ENCODE measurements at regions not wholly inside any gene's neighbourhood (a gene's known extent, or its start where the extent isn't known, plus 50 kb on each side); places are given as distances from the start of the nearest gene placed in this dataset.
"Not testable (repeated sequence)": the region's sequence is repeated elsewhere in the genome, so short reads cannot be mapped to it uniquely, and the experiment has no call there.

DNA sequence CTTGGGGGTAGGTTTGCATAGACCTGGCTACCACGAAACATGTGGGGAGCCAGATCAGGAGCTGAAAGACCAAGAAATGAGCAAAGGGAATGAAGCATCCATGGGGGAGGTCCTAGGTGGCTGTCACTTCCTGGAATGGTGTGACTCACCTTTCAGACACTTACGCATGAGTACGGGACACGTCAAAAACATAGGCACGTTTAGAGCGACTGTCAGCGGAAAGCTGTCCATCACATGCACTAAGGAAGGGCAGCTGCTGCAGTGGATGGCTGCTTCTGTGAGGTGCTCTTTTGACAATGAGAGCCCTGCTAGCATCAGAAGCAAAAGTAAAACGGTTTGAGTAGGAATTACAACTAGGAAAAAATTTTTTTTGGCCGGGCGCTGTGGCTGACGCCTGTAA is 244.6 kb upstream of the CCDC54 start:
- DNase-seq (ENCODE audit: low read depth in 2 of 2), result no peak

DNA sequence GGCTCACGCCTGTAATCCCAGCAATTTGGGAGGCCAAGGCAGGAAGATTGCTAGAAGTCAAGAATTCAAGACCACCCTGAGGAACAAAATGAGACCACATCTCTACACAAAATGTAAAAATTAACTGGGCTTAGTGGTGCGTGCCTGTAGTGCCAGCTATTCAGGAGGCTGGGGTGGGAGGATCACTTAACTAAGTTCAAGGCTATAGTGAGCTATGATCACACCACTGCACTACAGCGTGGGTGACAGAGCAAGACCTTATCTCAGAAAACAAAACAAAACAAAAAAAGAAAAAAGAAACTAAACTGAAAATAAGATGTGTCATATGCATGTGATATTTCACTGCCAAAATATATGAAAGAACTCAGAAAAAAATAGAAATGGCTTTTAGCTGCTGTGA is 243.3 kb upstream of the CCDC54 start:
- no peak for DNase-seq (ENCODE audit: low read depth in 2 of 2)

DNA sequence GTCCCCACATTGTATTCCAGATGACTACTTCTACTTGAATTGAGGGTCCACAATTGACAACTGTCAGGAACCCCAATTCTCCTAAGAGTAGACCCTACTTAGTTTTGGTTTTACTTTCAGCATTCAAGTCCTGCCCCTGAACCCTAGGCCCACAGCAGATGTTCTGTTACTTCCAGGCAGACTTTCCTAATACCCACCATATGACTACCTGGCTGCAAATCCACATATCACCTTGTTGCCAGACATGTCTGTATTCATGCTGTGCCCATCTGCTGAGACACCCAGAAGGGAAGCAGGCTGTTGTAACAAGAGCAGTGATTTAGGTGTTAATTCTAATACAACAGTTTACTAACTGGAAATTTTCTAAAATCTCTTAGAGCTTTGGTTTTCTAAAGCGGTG is 235.1 kb upstream of the CCDC54 start:
- no peak for DNase-seq (ENCODE audit: low read depth in 2 of 2)

DNA sequence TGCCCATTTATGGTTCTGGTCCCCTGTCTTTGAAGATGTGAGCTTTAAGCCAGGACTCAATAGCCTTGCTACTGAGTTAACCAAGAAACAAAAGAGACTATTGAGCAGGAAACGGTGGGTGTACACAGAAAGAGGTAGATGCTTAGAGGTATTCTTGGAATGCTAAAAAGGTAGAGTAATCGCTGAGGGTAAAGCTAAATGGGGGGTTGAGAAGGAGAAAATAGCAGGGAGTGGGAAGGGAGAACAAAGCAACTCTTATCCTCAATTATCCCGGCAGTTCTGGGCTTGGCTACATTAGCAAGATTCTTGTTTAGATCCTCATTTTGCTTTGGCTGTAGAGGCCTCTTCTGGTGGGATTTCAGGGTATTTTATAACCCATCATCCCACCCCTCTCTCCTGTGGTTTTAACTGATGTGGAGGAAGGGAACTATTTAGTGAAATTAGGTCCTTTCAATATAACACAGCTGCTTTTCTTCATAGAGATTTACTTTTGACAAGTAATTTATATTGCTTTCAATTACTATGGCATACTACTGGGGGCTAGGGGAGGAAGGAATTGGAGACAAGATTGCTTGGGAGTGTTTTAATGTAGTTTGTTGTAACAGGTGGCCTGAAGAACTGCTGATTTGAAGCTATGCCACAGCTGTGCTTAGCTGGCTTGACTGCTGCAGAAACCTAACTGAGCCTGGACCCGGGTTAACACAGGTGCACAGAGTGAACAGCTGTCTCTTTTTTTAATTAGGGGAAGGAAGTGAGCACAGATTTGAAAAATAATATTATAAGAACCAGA is 234.3 kb upstream of the CCDC54 start:
- no peak for DNase-seq (ENCODE audit: low read depth in 2 of 2)

DNA sequence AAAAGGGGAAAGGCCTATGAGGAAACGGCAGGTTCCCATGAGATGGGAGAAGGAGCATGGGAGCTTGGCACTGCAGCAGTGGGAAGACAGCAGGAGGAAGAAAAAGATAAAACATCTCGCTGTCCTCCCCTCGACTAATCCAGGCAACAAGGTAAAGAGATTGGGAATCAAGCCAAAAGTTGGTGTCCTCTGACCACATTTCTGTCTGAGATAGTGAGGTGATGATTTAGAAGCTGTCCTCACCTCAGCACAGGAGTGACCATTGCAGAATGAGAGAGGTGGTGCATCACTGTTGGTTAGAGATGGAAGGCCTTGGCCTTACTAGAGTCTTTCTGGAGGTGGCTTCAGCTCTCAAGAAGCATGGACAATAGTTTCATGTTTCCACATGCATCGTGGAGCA is 226.6 kb upstream of the CCDC54 start:
- no peak for DNase-seq (ENCODE audit: low read depth in 2 of 2)

DNA sequence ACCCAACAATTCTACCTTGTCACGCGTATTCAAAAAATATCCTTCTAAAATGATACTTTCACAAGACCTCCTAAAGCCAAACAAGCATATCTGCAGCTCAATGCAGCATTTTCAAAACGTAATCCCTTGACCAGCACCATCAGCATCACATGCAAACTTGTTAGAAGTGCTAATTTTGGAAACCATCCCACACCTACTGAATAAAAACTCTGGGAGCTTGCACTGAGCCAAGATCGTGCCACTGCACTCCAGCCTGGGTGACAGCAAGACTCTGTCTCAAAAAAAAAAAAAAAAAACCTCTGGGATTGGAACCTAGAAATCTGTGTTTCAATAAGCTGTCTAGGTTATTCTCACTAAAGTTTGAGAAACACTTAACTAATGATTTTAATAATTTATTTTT is 223.3 kb upstream of the CCDC54 start:
- no peak for DNase-seq (ENCODE audit: low read depth in 2 of 2)

DNA sequence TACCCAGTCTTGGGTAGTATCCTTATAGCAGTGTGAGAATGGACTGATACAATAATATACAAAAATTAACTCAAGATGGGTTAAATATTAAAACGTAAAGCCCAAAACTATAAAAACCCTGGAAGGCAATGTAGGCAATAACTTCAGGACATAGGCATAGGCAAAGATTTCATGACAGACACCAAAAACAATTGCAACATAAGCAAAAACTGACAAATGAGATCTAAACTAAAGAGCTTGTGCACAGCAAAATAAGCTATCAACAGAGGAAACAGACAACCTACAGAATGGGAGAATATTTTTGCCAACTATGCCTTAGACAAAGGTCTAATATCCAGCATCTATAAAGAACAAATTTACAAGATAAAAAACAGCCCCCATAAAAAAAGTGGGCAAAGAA is 204.8 kb upstream of the CCDC54 start:
- no peak for DNase-seq (ENCODE audit: low read depth in 2 of 2)

DNA sequence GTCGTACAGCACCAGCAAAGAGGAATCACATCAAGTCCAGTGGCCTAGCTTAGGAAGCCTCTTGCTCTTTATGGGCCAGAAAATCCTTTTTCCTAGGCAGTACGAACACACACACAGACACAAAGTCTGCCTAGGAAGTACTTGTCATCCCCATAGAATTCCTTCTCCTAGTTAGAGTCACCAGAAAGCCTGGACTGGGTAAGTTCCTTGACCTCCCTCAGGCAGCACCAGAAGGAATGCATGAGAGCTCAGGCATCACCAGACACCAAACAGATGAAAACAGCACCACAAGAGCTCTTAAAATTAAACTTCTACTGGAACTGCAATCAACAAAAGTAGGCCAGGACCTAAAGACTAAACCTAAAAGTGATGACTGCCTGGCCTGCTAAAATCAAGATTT is 192.9 kb upstream of the CCDC54 start:
- no peak for DNase-seq (ENCODE audit: low read depth in 2 of 2)

DNA sequence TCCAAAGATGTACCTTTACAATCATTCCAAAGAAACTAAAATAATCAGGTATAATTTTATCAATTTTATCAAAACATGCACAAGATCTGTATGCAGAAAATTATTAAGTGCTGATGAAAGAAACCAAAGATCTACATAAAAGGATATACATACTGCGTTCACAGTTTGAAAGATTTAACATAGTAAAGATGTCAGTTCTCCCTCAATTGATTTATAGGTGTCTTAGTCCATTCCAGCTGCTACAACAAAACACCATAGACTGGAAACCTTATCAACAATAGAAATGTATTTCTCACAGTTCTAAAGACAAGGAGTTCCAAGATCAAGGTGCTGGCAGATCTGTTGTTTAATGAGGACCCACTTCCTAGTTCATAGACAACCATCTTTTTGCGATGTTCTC is 189.0 kb upstream of the CCDC54 start:
- no peak for DNase-seq (ENCODE audit: low read depth in 2 of 2)

DNA sequence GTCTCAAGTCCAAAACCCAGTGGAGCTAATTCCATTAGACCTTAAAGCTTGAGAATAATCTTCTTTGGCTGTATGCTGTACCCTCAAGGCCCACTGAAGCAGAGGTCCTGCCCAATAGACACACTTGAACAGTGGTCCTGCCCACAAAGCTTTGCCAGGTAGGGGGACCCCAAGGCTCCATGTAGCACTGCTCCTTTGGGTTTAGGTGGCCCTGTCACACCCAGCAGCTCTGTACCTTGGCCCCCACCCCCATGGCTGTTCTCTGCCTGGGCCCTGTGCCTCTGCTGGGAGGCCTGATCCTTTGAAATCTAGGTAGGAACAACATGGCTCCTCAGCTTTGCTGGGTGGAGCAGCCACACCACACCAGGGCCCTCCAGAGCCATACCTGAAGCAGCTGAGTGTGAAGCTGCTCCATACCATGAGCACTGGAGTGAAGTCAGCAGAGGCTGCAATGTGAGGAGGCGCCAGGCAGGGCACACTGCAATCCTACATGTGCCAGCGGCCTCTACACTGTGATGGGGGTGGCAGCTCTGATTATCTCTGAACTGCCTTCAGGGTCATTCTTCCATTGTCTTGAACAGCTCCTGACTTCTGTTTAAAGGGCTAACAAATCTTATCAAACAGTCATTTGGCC is 188.0 kb upstream of the CCDC54 start:
- no peak for DNase-seq (ENCODE audit: low read depth in 2 of 2)

DNA sequence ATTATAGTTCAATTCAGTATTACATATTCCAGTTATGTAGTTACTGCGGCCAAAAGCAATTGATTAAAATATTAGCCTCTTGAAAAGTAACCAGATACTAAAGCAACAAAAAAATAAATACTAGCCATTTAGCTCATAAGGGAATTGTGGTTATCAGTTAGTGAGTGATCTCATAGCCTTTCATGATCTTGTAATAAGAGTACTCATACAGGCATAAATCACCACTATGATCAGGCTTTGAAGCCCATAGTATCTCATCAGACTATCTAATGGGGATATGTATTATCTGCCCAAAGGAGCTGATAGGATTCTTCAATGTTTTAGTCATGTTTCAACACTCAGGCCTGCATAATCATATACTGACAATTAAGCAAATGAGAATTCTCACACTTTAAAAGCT is 184.1 kb upstream of the CCDC54 start:
- no peak for DNase-seq (ENCODE audit: low read depth in 2 of 2)

DNA sequence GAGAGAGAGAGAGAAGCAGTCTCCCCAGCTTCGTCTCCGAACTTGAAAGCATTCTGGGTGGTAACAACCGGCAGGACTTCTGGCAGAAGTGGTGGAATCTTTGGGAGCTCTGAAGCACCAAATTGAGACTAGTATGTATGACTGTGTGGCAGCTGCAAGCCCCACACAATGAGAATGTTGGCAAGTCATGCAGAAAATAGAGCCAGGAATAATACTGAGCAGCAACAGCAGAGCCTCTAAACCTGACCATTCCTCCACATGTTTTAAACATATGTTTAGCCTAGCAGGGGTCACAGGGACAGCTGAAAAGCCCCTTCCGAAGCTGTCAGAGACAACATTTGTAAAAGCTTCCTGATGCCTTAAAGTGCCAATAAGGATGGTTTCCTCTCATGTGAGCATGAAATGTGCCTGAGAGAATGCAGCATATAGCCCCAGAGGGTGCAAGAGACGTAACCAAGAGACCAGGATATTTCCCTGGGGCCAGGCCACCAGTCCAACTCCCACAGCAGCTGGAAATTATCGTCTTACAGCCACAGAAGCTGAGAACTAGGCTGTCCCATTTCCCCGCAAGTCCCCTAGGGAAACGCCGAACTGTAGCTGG is 178.6 kb upstream of the CCDC54 start:
- no peak for DNase-seq (ENCODE audit: low read depth in 2 of 2)

DNA sequence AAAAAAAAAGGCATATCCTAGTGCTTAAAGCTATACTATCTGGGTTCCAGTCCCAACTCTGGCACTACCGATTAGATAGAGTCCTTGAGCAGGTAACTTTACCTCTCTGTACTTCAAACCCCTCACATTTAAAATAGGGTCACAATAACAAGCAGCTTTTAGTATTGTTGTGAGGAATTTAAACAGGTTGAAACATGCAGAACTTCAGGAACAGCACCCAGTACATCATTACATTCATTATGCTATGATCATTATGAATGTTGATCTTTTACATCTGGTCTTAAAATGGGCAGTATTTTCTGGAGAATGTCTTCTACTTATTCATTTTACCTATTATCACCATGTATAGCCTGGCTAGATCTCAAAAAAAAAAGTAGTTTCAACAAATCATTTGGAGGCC is 176.1 kb upstream of the CCDC54 start:
- DNase-seq (ENCODE audit: low read depth in 2 of 2), result no peak

DNA sequence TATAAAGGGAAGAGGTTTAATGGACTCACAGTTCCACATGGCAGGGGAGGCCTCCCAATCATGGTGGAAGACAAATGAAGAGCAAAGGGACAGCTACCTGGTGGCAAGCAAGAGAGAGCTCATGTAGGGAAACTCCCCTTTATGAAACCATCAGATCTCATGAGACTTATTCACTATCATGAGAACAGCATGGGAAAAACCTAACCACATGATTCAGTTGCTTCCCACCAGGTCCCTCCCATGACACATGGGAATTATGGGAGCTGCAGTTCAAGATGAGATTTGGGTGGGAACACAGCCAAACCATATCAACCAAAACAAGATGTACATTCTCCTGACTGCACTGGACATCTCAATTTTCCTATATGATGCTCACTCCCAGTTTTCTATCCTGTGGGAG is 174.4 kb upstream of the CCDC54 start:
- DNase-seq (ENCODE audit: low read depth in 2 of 2), result not testable (repeated sequence)

DNA sequence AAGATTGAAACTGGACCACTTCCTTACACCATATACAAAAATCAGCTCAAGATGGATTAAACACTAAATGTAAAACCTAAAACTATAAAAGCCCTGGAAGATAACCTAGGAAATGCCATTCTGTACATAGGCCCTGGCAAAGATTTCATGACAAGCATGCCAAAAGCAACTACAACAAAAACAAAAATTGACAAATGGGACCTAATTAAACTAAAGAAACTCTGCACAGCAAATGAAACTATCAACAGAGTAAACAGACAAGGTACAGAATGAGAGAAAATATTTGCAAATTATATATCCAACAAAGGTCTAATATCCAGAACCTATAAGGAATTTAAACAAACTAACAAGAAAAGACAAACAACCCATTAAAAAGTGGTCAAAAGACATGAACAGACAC is 173.1 kb upstream of the CCDC54 start:
- DNase-seq (ENCODE audit: low read depth in 2 of 2), result no peak

DNA sequence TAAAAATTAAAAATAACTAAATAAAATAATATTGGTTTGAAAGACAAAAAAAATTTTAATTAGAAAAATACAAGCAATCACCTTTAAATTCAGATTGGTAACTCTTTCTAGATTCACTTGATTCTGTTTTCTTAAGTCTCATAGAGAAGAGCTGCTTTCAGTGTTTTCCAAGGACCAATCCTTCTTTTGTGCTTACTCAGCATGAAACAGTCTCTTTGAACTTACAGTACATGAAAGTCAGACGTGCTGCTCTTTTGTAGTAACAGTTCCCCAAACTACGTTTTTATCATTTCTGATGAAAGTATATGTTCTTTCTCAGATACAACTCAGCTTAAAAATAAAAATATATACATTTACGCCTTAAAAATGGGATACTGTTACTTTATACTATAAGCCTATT is 171.9 kb upstream of the CCDC54 start:
- DNase-seq (ENCODE audit: low read depth in 2 of 2), result no peak

DNA sequence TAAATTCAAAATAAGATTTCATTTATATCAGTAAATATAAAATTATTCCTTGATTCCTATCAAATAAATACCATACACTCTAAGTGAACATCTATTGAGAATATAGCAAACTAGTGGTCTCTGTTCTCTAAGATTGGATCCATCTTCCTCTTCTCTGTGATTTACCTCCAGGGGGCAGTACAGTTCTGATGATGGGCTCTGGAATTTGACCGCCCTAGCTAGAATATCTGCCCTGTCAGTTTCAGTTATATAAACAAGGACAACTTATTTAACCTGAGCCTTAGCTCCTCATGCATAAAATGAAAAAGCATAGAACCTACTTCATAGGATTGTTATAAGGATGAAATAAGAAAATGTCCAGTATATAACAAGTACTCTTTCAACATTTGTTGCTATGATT is 171.1 kb upstream of the CCDC54 start:
- DNase-seq (ENCODE audit: low read depth in 2 of 2), result no peak

DNA sequence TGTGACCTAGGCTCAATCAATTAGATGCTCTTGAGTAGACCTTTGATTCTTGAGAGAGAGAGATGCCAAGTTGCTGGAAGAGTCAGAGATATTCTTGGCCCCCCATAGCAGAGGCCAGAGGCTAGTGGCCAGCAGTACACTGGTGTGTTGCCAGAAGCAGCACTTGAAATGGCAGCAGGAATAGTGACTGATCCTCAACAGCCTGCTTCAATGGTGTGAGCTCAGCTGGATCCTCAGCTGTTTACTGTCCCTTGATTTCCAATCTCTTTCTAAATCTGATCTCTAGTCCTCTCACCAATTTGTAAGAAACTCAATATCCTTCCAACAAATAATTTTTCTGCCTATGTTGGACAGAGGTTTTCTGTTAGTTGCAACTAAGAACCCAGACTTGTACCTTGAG is 170.3 kb upstream of the CCDC54 start:
- no peak for DNase-seq (ENCODE audit: low read depth in 2 of 2)

DNA sequence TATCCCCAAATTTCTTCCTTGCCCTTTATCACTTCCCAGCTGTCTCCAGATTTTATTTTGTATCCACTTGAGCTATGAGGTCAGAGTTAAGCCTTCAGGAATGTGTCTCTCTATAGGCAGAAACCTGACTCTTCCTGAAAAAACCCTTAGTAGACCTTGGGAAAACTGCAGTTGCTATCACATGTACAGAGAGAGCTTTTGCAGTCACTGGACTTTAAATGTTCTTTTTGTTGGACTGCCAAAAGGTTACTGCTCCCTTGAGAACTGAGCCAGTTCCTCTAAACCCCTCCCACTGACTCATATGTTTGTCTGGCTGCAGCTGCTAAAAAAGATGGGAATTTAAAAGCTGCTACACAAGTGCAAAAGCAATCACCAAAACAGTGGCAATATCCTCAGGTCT is 169.1 kb upstream of the CCDC54 start:
- DNase-seq (ENCODE audit: low read depth in 2 of 2), result no peak

DNA sequence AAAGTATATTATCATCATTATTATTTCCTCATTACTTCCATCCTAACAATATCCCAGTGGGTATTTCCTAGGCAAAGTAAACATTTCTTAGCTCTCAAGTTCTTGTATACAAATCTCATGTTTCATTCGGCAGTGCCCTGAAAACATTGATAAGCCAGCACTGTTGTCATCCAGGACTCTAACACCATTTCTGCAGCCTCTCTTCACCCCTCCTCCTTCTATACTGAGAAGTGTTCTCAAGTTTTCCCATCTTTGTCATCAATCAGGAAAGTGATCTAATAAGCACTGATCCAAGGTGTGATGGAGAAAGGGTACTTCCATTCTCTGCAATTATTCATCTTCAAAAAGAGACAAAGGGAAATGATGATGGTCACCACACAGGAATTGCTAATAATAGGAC is 168.4 kb upstream of the CCDC54 start:
- no peak for DNase-seq (ENCODE audit: low read depth in 2 of 2)

DNA sequence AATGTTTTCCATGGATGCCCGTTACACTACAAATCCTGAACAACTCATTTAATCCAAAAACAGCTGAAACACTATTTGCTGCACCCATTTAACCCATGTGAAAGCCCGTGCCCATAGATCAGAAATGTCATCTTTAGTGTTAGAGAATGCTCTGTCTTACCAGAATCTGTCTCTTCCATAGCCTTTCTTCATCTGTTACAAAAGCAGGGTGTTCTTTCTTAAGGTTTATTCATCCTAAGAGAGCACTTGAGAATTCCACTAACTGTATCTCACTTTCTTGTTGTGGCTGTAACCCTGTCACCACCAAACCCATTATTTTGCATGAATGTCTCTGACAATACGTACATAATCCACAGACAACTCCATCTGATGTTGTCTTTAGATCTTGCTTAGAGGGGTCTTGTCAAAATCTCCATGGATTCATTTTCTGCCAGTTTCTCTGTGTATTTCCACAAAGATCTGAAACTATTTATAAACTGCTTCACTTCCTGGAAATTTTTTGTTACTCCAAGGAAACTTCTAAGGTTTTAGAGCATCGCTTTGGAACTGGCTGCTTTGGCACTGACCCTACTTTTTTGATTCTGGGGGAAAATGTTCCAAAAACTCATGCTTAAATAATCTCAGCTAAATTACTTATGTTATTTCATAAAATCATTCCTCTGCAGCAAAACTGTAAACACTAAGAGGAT is 167.8 kb upstream of the CCDC54 start:
- no peak for DNase-seq (ENCODE audit: low read depth in 2 of 2)

DNA sequence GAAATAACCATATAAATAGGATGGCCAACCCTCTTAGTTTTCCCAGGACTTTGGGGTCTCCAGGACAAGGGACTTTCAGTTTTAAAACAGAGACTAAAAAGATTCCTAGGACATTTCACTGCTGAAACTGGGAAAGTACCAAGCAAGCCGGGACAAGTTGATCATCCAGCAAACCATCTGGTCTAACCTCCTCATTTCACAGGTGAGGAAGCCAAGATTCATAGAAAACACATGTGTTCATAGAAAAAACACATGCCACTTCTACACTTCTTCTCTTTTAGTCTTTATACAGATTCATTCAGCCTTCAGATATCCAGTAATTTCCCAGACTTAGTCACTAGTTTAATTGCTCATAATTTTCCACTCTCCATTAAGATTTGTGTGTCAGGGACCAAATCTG is 165.6 kb upstream of the CCDC54 start:
- no peak for DNase-seq (ENCODE audit: low read depth in 2 of 2)

DNA sequence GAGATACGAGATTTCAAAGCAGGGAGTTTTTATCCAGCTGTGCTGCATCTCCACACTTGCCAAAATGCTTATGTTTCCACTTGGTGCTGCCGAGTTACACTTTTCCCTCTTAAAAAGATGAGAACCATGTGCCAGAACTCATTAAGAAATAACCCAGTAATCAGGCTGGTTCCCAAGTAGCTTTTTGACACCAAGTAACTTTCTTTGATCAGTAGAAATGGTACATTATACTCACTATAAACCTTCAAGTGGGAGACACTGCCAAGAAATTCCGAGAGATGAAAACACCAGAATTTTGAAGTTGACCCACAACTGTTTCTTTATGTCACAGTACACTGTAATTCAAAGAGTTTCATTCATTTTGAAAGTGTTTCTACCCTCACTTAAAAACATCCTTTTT is 164.6 kb upstream of the CCDC54 start:
- DNase-seq (ENCODE audit: low read depth in 2 of 2), result no peak
